OCI-LY3 (cell line): ENCODE measurements at regions not wholly inside any gene's neighbourhood (a gene's known extent, or its start where the extent isn't known, plus 50 kb on each side); places are given as distances from the start of the nearest gene placed in this dataset.

Experiments used
- CTCF ChIP-seq: fragments of 200-600, 300-600 bp; sonication (generic); IDR thresholded peaks from 2 replicates; pipeline ENCODE4 v1.5.1; 2014; ENCODE audit warnings: antibody characterized with exemption, low read length, low read depth
- EZH2phosphoT487 ChIP-seq: fragments of 200-600 bp; shearing (Covaris generic); IDR thresholded peaks from 2 replicates; pipeline ENCODE4 v1.6.1; 2018; ENCODE audit warnings: antibody characterized with exemption, mixed run types, low read depth

- no peak for TF ChIP-seq CTCF
- no peak for TF ChIP-seq EZH2phosphoT487
These were observed 152.8 kb downstream of the GNAT3 start for GRCh38 chr7:80359029-80359428.
